HG03575 (cell line): ENCODE measurements at regions not wholly inside any gene's neighbourhood (a gene's known extent, or its start where the extent isn't known, plus 50 kb on each side); places are given as distances from the start of the nearest gene placed in this dataset.
"Not testable (repeated sequence)": the region's sequence is repeated elsewhere in the genome, so short reads cannot be mapped to it uniquely, and the experiment has no call there.

Source experiments
- ATAC-seq: cut with Tn5 transposase; IDR thresholded peaks from one replicate; pipeline ENCODE4 v1.9.1; 2021; ENCODE audit not compliant: unreplicated experiment, insufficient number of reproducible peaks, low FRiP score; ENCODE audit errors: extremely low read depth

DNA sequence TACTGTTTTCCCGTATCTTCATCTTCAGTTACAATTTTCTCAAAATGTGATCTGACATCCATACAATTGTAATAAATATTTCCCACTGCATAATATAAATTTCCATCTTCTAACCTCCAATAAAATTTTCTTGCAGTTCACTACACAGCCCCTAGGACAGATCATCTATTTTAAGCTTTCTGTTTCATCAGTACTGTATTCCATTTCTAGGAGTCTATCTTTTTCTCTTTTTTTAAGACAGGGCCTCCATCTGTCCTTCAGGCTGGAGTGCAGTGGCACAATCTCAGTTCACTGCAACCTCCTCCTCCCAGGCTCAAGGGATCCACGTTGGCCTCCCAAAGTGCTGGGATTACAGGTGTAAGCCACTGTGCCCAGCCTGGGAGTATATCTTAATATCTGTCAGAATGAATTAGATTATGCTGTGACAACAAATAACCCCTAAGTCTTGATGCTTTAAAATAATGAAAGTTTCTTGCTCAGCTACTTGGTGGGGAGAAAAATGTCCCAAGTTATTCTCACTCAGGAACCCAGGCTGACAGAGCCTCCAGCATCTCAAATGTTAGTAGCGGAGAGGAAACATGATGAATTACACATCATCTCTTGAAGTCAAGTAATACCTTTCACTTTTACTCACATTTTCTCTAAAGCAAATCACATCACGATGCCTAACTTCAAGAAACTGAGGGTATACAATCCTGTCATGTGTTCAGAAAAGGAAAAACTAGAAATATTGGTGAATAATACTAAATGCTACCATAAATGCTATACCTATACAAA is 92.2 kb downstream of the BUD13 start:
- ATAC-seq = no peak

DNA sequence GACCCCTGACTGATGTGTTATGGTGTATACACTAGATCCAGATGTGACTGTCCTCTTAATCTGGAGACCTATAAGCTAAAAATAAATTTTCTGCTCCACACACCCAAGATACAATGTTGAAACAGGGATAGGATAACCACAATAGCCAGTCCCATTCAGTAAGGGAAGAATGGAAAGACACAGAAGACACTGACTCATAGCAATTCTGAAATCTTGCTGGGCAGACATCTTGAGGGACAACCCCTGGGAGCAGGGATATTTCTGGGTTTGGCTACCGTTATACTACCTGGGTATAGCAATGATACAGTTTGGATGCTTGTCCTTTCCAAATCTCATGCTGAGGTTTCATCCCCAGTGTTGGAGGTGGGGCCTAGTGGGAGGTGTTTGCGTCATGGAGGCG is 93.9 kb downstream of the BUD13 start:
- ATAC-seq = no peak

DNA sequence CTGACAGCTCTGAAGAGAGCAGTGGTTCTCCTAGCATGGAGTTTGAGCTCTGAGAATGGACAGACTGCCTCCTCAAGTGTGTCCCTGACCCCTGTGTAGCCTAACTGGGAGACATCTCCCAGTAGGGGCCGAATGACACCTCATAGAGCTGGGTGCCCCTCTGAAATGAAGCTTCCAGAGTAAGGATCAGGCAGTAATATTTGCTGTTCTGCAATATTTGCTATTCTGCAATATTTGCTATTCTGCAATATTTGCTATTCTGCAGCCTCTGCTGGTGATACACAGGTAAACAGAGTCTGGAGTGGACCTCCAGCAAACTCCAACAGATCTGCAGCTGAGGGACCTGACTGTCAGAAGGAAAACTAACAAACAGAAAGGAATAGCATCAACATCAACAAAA is 105.5 kb downstream of the BUD13 start:
- ATAC-seq = not testable (repeated sequence)

- ATAC-seq = not testable (repeated sequence)
These were observed 106.0 kb downstream of the BUD13 start for GRCh38 chr11:116666673-116667249.

- no peak for ATAC-seq
These were observed 107.3 kb downstream of the BUD13 start for GRCh38 chr11:116665523-116665922.

DNA sequence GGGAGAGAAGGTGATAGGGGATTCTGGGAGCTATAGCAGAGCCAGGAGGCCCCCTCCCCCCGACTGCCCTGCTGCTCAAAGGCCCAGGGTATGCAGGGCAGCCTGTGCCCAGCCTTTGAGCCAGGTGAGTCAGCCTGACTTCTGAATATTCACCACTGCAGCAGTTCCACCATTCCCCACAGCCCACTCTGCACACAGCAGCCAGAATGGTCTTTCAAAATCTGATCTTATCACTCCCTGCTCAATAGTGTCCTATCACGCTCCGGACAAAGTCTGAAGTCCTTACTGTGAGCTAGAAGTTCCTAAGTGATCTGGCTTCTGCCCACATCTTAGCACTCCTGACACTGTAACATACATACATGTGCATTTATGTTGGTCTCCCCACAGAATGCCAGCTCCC is 111.7 kb downstream of the BUD13 start:
- no peak for ATAC-seq

DNA sequence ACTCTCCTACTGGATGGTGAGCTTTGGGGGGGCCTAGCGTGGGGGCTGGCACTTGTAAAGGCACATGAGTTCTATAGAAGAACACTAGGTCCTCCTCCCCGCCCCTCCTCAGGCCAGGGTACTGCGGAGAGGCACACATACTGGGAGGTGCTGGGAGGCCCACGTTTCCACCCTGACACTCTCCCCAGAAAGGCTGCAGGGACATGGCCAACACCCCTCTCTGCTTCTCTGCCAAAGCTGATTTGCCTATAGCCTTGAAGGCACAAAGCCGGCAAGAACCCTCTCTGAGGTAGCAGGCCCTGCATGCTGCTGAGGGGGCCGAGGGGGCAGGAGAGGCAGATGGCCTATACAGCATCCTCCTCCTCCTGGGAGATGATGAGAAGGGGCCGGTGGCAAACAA is 112.8 kb downstream of the BUD13 start:
- ATAC-seq = no peak

DNA sequence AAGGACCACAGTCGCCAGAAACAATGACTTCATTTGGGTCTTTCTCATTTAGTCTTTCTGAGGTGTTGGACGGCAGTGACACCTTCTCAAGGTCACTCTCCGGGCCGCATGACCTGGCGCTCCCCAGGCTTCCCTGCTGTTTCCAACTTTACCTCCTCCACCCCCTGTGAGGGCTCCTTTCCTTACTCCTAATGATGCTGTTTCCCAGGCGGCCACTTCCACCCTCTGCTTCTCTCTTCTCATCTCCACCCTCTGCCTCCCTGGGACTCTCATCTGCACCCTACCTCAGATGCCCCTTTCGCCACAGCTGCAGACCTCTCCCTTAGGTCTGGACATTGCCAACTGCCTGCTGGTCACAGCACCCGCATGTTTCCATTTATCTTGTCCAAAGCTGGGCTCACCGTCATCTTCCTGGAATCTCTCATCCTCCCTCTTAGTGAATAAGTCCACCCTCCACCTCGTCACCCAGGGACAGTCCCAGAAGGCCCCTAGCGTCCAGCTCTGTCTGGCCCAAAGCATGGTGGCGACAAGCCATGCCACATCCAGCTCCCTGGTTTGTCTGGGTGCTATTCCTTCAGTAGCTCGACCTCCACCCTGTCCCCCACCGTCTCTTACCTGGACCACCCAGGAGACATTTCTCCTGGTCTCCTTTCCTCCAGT is 113.8 kb downstream of the BUD13 start:
- no peak for ATAC-seq

DNA sequence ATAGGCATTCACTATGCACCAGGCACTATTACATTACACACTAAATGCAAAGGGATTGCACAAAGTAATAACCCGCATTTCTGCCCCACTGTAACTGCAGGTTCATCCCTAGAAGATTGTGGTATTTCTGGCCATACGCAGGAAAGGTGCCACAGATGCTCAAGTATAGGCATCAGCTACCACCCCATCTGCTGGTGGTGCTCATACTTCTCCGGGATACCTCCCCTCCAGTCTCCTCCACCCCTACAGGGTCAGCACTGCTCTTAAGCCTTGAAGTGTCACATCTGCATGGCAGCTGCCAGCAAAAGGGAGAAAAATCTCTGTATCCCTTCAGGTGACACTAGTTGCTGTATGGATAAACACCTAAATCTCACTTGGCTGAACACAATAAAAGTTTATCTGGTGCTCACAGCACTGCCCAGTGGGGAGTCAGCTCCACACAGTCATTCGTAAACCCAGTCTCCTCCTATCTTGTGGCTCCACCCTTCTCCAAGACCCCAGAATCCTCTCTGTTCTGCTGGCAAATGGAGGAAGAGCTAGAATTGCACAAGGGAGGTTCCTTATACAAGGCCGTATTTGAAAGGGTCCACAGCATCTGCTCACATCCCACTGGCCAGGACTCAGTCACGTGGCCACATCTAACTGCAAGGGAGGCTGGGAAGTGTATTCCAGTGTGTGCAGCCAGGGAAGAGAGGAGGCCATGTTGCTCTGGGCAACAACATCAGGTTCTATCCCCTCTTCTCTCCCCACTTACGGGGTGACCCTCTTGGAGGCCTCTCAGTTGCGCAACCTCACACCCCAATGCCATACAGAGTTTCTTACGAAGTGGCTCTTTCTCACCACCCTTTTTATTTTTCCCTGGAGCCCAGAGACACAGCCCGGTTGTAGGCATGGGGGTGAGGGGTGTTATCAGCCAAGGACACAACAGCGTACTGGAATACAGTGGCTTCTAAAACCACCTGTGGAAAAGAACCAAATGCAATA is 114.7 kb downstream of the BUD13 start:
- ATAC-seq = no peak

DNA sequence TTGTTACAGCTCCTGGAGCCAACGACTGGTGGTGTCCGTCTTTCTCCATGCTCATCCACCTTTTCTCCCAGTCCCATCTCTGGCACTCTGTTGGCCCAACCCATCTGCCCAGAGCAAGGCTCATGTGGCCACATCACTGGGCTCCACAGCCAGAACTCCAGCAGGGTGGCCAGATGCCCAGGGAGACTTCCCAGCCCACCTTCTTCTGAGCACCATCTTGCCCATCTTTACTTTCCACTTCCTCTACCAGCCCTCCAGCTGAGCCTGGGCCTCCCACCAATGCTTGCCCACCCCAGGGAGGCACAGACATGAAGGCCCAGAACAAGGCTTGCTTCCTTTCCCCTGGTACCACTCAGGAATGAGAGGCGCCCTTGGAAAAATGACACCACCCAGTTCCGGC is 116.8 kb downstream of the BUD13 start:
- no peak for ATAC-seq

- ATAC-seq = no peak
These were observed 118.3 kb downstream of the BUD13 start for GRCh38 chr11:116654526-116654925.

GRCh38 chr11:116653206-116653605 is 119.6 kb downstream of the BUD13 start:
- ATAC-seq = no peak

DNA sequence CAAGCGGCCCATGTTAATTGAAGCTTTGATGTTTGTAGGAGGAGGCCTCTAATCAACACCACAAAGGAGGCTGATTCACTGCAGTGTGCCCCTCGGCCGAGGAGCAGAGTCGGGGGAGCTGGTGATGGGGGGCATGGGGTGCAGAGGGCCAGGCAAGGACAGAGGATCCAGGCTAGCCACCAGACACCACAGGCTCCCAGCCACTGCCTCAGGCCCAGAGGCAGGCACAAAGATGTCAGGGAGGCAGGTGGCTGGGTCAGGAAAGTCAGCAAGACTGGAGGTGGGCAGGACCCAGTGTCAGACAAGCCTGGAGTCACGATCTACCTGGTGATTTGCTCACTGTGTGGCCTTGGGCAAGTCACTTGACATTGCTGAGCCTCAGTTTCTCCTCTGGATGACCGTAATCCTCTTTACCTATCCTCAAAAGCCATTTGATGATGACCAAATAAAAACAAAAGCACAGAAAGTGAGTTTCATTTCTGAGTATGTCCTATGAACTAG is 121.0 kb downstream of the BUD13 start:
- ATAC-seq = no peak

GRCh38 chr11:116651098-116651736 is 121.6 kb downstream of the BUD13 start:
- no peak for ATAC-seq

GRCh38 chr11:116650052-116650451 is 122.7 kb downstream of the BUD13 start:
- ATAC-seq = no peak

- no peak for ATAC-seq
These were observed 123.5 kb downstream of the BUD13 start for GRCh38 chr11:116649268-116649667.

- no peak for ATAC-seq
These were observed 124.3 kb downstream of the BUD13 start for GRCh38 chr11:116648247-116649174.
